ENCODE measurements at regions not wholly inside any gene's neighbourhood (a gene's known extent, or its start where the extent isn't known, plus 50 kb on each side); places are given as distances from the start of the nearest gene placed in this dataset.

DNA sequence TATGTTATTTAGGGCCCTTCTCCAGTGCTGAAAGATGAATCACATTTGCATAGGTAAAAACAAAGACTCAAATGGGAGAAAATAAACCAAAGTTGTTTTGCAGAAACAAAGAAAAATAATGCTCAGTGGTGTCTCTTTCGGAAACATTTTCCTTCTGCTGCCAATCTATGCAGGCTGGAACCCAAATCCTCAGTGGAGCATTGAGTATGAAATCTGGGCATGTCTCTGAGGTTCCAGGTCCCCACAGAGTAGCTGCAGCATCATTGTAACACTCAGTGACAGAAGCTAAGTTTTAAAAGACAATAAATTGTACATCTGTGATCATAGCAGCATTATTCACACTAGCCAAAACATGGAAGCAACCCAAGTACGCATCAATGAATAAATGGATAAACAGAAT, 303.6 kb downstream of the FBXW7 start:
- CTCF ChIA-PET, result no interaction called here
- ATAC-seq, result no peak
- H3K4me1 Mint-ChIP-seq, result no peaks in the 10 kb centered on the region

GRCh38 chr4:152229782-152230289, 306.1 kb downstream of the FBXW7 start:
- Mint-ChIP-seq H3K4me3 (no peak overlapping the region), H3K9me3 (ENCODE audit: low read depth) (no peaks in the 10 kb centered on the region), H3K4me1 (no peaks in the 10 kb centered on the region), H3K27me3 (no peaks in the 10 kb centered on the region), H3K27ac (no peak overlapping the region), H3K36me3 (ENCODE audit: low read depth) (no peaks in the 10 kb centered on the region)
- ChIA-PET POLR2A (no interaction called here), CTCF (interaction anchor here (0.6 kb wide), 2 partner anchors 388 to 966 kb away, joined by 3 to 4 read pairs; no protein-coding TSS in a partner anchor)
- intact Hi-C loops (cut with DNase I, micrococcal nuclease), result no loop called here
- no peak for ATAC-seq
- no peak for DNase-seq

More for the DNA sequence above, 303.6 kb downstream of the FBXW7 start:
- no peak for DNase-seq
- Mint-ChIP-seq H3K4me3 (no peak overlapping the region), H3K9me3 (ENCODE audit: low read depth) (no peaks in the 10 kb centered on the region), H3K27me3 (no peaks in the 10 kb centered on the region), H3K36me3 (ENCODE audit: low read depth) (no peaks in the 10 kb centered on the region), H3K27ac (no peak overlapping the region)
- POLR2A ChIA-PET, result no interaction called here
- intact Hi-C loops (cut with DNase I, micrococcal nuclease), result no loop called here

DNA sequence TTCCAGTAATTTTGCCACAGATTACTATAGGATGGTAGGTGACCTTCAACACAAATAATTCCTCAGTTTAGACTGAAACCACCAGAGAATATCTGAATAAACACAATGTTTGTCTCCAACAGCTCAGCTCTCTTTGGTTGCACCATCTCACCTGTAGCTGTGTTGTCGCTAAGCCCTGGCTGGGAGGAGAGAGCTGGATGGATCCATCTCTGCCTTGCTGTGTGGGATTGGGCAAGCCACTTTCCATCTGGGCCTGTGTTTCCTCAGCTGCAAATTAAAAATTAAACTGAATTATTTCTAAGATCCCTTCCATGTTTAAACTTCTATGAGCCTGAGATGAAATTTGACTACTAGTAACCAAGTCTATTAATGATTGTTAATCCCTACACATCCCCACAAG, 310.2 kb downstream of the FBXW7 start:
- Mint-ChIP-seq H3K27ac (no peak overlapping the region), H3K27me3 (no peaks in the 10 kb centered on the region), H3K4me3 (no peak overlapping the region), H3K9me3 (ENCODE audit: low read depth) (no peaks in the 10 kb centered on the region), H3K4me1 (peaks cover 14% of the 10 kb centered on the region), H3K36me3 (ENCODE audit: low read depth) (no peaks in the 10 kb centered on the region)
- ATAC-seq, result no peak
- intact Hi-C loops (cut with DNase I, micrococcal nuclease), result no loop called here
- DNase-seq, result no peak
- ChIA-PET POLR2A (no interaction called here), CTCF (interaction anchor here (0.7 kb wide), 1 partner anchor 82 kb away, joined by 3 read pairs; no protein-coding TSS in a partner anchor)

DNA sequence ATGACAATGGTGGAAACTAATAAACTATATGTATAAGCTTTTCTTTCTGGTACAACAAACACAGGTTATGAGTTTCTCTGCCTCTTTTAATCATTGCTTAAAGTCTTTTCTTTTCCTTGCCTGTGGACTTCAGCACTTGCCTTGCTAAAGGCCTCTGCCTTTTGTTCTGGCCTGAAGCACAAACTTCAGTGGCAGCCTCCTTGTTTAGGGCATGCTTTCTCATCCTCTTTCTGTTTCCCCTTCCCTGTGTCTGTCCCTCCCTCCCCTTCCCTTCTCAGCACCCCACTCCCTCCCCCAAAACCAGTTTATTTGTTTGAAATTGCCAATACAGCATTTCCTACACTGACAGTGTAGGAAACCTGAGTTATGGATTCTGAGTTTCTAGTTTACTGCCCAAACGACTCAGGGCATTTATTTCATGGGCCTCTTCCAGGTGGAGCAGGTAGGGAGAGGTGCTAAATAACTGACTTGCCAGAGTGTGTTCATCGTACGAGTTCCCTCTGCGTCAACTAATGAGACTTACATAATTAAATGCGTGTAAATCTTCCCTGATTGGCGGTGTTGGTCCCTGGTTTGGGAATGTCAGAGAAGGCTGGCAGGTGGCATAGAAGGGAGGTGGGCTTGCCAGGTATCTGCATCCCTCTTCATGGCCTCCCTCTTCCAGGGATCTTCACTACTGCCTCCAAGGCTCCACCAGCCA, 311.0 kb downstream of the FBXW7 start:
- POLR2A ChIA-PET, result no interaction called here
- H3K27ac Mint-ChIP-seq, result no peak overlapping the region
- no peaks in the 10 kb centered on the region for H3K27me3 Mint-ChIP-seq
- H3K4me1 Mint-ChIP-seq, result peaks cover 22% of the 10 kb centered on the region
- H3K4me3 Mint-ChIP-seq, result no peak overlapping the region
- CTCF ChIA-PET, result interaction anchor here (0.5 to 0.6 kb wide), 2 partner anchors 198 to 803 kb away, joined by 3 to 4 read pairs; no protein-coding TSS in a partner anchor
- no peak for ATAC-seq
- intact Hi-C loops (cut with DNase I, micrococcal nuclease), result no loop called here
- no peaks in the 10 kb centered on the region for H3K9me3 Mint-ChIP-seq (ENCODE audit: low read depth)
- no peak for DNase-seq
- no peaks in the 10 kb centered on the region for H3K36me3 Mint-ChIP-seq (ENCODE audit: low read depth)

- Mint-ChIP-seq H3K4me3 (no peak overlapping the region), H3K4me1 (peaks cover 23% of the 10 kb centered on the region), H3K36me3 (ENCODE audit: low read depth) (no peaks in the 10 kb centered on the region), H3K9me3 (ENCODE audit: low read depth) (no peaks in the 10 kb centered on the region), H3K27ac (no peak overlapping the region), H3K27me3 (no peaks in the 10 kb centered on the region)
- ChIA-PET CTCF (no interaction called here), POLR2A (no interaction called here)
- intact Hi-C loops (cut with DNase I, micrococcal nuclease), result no loop called here
- ATAC-seq, result no peak
- DNase-seq, result no peak
Measured at GRCh38 chr4:152224223-152224622, 311.7 kb downstream of the FBXW7 start.

- H3K27me3 Mint-ChIP-seq, result no peaks in the 10 kb centered on the region
- POLR2A ChIA-PET, result no interaction called here
- no peaks in the 10 kb centered on the region for H3K36me3 Mint-ChIP-seq (ENCODE audit: low read depth)
- intact Hi-C loops (cut with DNase I, micrococcal nuclease), result no loop called here
- no peak overlapping the region for H3K4me3 Mint-ChIP-seq
- CTCF ChIA-PET, result interaction anchor here (1.6 kb wide), 1 partner anchor 105 kb away, joined by 3 read pairs; no protein-coding TSS in a partner anchor
- H3K9me3 Mint-ChIP-seq (ENCODE audit: low read depth), result no peaks in the 10 kb centered on the region
- peaks cover 26% of the 10 kb centered on the region for H3K4me1 Mint-ChIP-seq
- ATAC-seq (no peak), DNase-seq (no peak)
- H3K27ac Mint-ChIP-seq, result no peak overlapping the region
Measured at GRCh38 chr4:152223600-152223999, 312.3 kb downstream of the FBXW7 start.

DNA sequence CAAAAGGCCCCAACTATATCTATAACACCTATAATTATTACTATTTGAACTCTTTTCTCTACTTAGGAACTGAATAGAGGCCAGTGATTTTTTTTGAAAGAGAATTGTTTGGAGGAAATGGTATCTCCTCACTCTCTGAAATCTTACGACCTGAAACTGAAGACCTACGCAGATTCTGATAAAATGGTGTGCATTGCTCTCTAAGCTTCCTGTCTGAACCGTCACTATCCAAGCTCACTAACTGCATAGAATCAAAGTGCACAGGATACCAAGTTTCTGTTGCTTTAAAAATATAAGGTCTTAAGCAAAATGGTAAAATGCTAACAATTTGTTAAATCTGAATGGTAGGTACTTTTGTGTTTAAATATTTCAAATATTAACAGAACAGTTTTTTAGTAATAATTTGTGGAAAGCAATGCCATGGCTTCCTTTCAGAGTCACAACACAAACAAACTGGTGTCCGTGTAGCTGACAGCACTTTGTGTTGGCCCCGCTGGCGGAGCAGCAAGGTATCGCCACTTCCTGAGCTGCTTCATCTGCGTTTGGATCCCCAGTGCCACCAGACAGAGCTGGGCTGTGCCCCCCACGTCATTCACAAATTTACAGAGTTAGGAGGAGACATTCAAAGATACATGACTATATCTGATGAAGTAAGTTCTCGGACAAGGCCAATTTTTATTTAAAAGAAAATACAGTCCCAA, 313.9 kb downstream of the FBXW7 start:
- ChIA-PET CTCF (interaction anchor here (1.6 kb wide), 1 partner anchor 106 kb away, joined by 3 read pairs; no protein-coding TSS in a partner anchor), POLR2A (interaction anchor here (0.6 kb wide), 1 partner anchor 475 kb away, joined by 4 read pairs; no protein-coding TSS in a partner anchor)
- Mint-ChIP-seq H3K4me3 (no peak overlapping the region), H3K27ac (no peak overlapping the region), H3K36me3 (ENCODE audit: low read depth) (no peaks in the 10 kb centered on the region), H3K27me3 (no peaks in the 10 kb centered on the region), H3K9me3 (ENCODE audit: low read depth) (no peaks in the 10 kb centered on the region), H3K4me1 (peaks cover 26% of the 10 kb centered on the region)
- DNase-seq (no peak), ATAC-seq (no peak)
- intact Hi-C loops (cut with DNase I, micrococcal nuclease), result no loop called here

GRCh38 chr4:152220201-152220666, 315.7 kb downstream of the FBXW7 start:
- Mint-ChIP-seq H3K9me3 (ENCODE audit: low read depth) (peaks cover 2% of the 10 kb centered on the region), H3K27ac (no peak overlapping the region), H3K36me3 (ENCODE audit: low read depth) (peaks cover 2% of the 10 kb centered on the region), H3K4me1 (peaks cover 26% of the 10 kb centered on the region), H3K27me3 (no peaks in the 10 kb centered on the region), H3K4me3 (no peak overlapping the region)
- peak; percentile 86 for ATAC-seq
- POLR2A ChIA-PET, result no interaction called here
- DNase-seq, result peak; percentile 65
- intact Hi-C loops (cut with DNase I, micrococcal nuclease), result no loop called here
- CTCF ChIA-PET, result no interaction called here

DNA sequence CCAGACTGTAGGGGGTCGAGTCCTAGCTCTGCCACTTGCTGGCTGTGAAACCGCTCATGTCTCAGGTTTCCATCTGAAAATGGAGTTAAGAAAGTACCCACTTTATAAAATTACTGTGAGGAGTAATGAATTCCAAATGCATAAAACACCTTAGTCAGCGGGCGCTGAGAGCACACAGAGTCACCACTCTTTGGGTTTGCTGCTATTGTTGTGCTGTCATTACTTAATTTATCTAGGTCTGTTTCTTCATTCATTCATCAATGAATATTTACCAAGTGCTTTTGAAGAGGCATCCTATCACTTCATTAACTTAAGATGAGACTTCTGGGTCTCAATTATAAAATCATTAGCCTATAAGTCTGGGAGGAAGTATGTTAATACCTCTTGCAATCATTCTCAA, 317.3 kb downstream of the FBXW7 start:
- CTCF ChIA-PET, result interaction anchor here (0.7 kb wide), 1 partner anchor 1044 kb away, joined by 3 read pairs; no protein-coding TSS in a partner anchor
- no peak overlapping the region for H3K27ac Mint-ChIP-seq
- POLR2A ChIA-PET, result no interaction called here
- peaks cover 2% of the 10 kb centered on the region for H3K36me3 Mint-ChIP-seq (ENCODE audit: low read depth)
- intact Hi-C loops (cut with DNase I, micrococcal nuclease), result no loop called here
- ATAC-seq (no peak), DNase-seq (no peak)
- H3K9me3 Mint-ChIP-seq (ENCODE audit: low read depth), result peaks cover 5% of the 10 kb centered on the region
- H3K27me3 Mint-ChIP-seq, result no peaks in the 10 kb centered on the region
- no peak overlapping the region for H3K4me3 Mint-ChIP-seq
- H3K4me1 Mint-ChIP-seq, result peaks cover 26% of the 10 kb centered on the region

DNA sequence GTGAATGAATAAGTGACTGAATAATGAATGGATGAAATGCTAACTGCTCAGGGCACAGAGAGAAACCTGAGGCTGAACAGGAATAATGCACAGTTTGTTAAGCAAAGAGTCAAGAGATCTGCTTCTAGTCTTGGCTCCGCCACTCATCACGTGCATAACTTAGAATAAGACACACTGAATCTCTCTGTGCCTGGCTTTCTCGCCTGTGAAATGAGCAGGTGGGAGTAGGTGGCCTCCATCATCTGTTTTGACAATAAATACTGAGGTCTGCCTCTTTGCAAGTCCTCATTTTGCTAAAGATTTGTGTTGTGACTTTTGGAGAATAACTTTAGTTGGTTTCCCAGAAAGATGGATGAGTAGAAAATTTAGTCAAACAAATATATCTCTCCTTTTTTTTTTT, 318.0 kb downstream of the FBXW7 start:
- Mint-ChIP-seq H3K36me3 (ENCODE audit: low read depth) (peaks cover 2% of the 10 kb centered on the region), H3K4me3 (no peak overlapping the region), H3K27me3 (no peaks in the 10 kb centered on the region), H3K4me1 (peaks cover 26% of the 10 kb centered on the region), H3K9me3 (ENCODE audit: low read depth) (peaks cover 8% of the 10 kb centered on the region), H3K27ac (no peak overlapping the region)
- ChIA-PET CTCF (interaction anchor here (0.7 kb wide), 1 partner anchor 1043 kb away, joined by 3 read pairs; no protein-coding TSS in a partner anchor), POLR2A (no interaction called here)
- ATAC-seq, result no peak
- DNase-seq, result no peak
- intact Hi-C loops (cut with DNase I, micrococcal nuclease), result no loop called here

GRCh38 chr4:152211936-152212653, 323.8 kb downstream of the FBXW7 start:
- no peaks in the 10 kb centered on the region for H3K4me1 Mint-ChIP-seq
- no peak overlapping the region for H3K4me3 Mint-ChIP-seq
- H3K27ac Mint-ChIP-seq, result no peak overlapping the region
- ChIA-PET POLR2A (no interaction called here), CTCF (no interaction called here)
- intact Hi-C loops (cut with DNase I, micrococcal nuclease), result no loop called here
- peaks cover 2% of the 10 kb centered on the region for H3K36me3 Mint-ChIP-seq (ENCODE audit: low read depth)
- H3K9me3 Mint-ChIP-seq (ENCODE audit: low read depth), result peaks cover 8% of the 10 kb centered on the region
- no peaks in the 10 kb centered on the region for H3K27me3 Mint-ChIP-seq
- no peak for DNase-seq
- no peak for ATAC-seq

Data from activated CD4-positive, alpha-beta T cell treated with anti-CD3 and anti-CD28 coated beads for 36 hours (primary cell).